Heart left ventricle (tissue), 13 donors: ENCODE measurements at regions not wholly inside any gene's neighbourhood (a gene's known extent, or its start where the extent isn't known, plus 50 kb on each side); places are given as distances from the start of the nearest gene placed in this dataset.

Experiments used
- POLR2A ChIP-seq, 2 donors: fragments of 450-650 bp; IDR thresholded peaks; one replicate each; pipeline ENCODE4 v1.6.1; 2017; ENCODE audit warnings: antibody characterized with exemption in 2 of 2, mild to moderate bottlenecking in 2 of 2, moderate library complexity in 2 of 2
- TF ChIP-seq, protein P1 (sequence below), 12 donors: fragments of 200-600 bp; sonication (generic) in 4 of 12; IDR thresholded peaks; one replicate each; pipeline versions ENCODE4 v1.5.0 to v1.8.0; 2018 to 2022; ENCODE audit warnings: antibody characterized with exemption in 12 of 12, mild to moderate bottlenecking in 5 of 12
- donor health status: ischemic (EF 13 %, LVEDD 7.1; RV severe dilation, severe dysfunction).
- donor health status: DM: no; HTN: yes; CAD: no.
- donor health status: DM: no; HTN: no; CAD: no.
- donor health status: ischemic (EF 25% LVEDD 6.9; RV normal size, moderate dysfunction).
- donor health status: ischemic (EF 25% LVEDD 5.7; RV mildly dilated, moderate dysfunction).
- donor health status: ischemic (EF 35%, LVEDD 5.7; RV mildly dilated, moderate dysfunction).
- donor health status: nonischemic (EF 11% LVEDD 7.7; RV severe dilation, severe dysfunction).
- donor health status: DM: yes; HTN: yes; CAD: no.
- donor health status: PGD.
- donor health status: ischemic (EF 29% LVEDD 5.4; RV normal size, mild dysfunction).
- donor health status: nonischemic (EF 23%, LVEDD 6.1; RV moderate dilation, normal function).

- TF ChIP-seq, protein P1, sequence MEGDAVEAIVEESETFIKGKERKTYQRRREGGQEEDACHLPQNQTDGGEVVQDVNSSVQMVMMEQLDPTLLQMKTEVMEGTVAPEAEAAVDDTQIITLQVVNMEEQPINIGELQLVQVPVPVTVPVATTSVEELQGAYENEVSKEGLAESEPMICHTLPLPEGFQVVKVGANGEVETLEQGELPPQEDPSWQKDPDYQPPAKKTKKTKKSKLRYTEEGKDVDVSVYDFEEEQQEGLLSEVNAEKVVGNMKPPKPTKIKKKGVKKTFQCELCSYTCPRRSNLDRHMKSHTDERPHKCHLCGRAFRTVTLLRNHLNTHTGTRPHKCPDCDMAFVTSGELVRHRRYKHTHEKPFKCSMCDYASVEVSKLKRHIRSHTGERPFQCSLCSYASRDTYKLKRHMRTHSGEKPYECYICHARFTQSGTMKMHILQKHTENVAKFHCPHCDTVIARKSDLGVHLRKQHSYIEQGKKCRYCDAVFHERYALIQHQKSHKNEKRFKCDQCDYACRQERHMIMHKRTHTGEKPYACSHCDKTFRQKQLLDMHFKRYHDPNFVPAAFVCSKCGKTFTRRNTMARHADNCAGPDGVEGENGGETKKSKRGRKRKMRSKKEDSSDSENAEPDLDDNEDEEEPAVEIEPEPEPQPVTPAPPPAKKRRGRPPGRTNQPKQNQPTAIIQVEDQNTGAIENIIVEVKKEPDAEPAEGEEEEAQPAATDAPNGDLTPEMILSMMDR (IDR thresholded peaks at IDR 0.05) = no peak
- no peak for TF ChIP-seq POLR2A (IDR thresholded peaks at IDR 0.05)
Observed at GRCh38 chr5:1983919-1984695, 101.4 kb upstream of the IRX4 start.
